Stimulated activated memory B cell treated with anti-CD40 and anti-IgM and Interleukin-4, amounts not matched to agents 10 μg/mL and 1 μg/mL and 100 μg/mL, for 72 hours (primary cell): ENCODE measurements at regions not wholly inside any gene's neighbourhood (a gene's known extent, or its start where the extent isn't known, plus 50 kb on each side); places are given as distances from the start of the nearest gene placed in this dataset.
"Not testable (repeated sequence)": the region's sequence is repeated elsewhere in the genome, so short reads cannot be mapped to it uniquely, and the experiment has no call there.

Experiments used
- ATAC-seq: fragments of 150-1000 bp; cut with Tn5 transposase; 2 replicates; pipeline ENCODE4 v1.10.0; 2021
- H3K27ac Mint-ChIP-seq: one replicate; pipeline ENCODE4 v1.8.0; 2022; ENCODE audit warnings: mild to moderate bottlenecking, mixed read lengths
- H3K27me3 Mint-ChIP-seq: one replicate; pipeline ENCODE4 v1.8.0; 2022; ENCODE audit warnings: mixed read lengths
- H3K36me3 Mint-ChIP-seq: one replicate; pipeline ENCODE4 v1.8.0; 2022; ENCODE audit warnings: mixed read lengths
- H3K4me1 Mint-ChIP-seq: one replicate; pipeline ENCODE4 v1.8.0; 2022; ENCODE audit warnings: mixed read lengths
- H3K4me3 Mint-ChIP-seq: one replicate; pipeline ENCODE4 v1.8.0; 2022; ENCODE audit warnings: mild to moderate bottlenecking, moderate library complexity, mixed read lengths
- H3K9me3 Mint-ChIP-seq: one replicate; pipeline ENCODE4 v1.8.0; 2022; ENCODE audit warnings: mixed read lengths

GRCh38 chr13:44826591-44827350 is 162.5 kb downstream of the NUFIP1 start:
- Mint-ChIP-seq H3K27me3 (peaks cover 12% of the 10 kb centered on the region), H3K4me3 (no peak overlapping the region)

GRCh38 chr13:44825953-44826352 is 163.3 kb downstream of the NUFIP1 start:
- Mint-ChIP-seq H3K27me3 (peaks cover 12% of the 10 kb centered on the region), H3K36me3 (no peaks in the 10 kb centered on the region), H3K4me1 (no peaks in the 10 kb centered on the region)

More at GRCh38 chr13:44826591-44827350, 162.5 kb downstream of the NUFIP1 start:
- no peaks in the 10 kb centered on the region for H3K36me3 Mint-ChIP-seq
- ATAC-seq: no peak
- H3K27ac Mint-ChIP-seq: no peak overlapping the region
- no peaks in the 10 kb centered on the region for H3K9me3 Mint-ChIP-seq
- no peaks in the 10 kb centered on the region for H3K4me1 Mint-ChIP-seq

DNA sequence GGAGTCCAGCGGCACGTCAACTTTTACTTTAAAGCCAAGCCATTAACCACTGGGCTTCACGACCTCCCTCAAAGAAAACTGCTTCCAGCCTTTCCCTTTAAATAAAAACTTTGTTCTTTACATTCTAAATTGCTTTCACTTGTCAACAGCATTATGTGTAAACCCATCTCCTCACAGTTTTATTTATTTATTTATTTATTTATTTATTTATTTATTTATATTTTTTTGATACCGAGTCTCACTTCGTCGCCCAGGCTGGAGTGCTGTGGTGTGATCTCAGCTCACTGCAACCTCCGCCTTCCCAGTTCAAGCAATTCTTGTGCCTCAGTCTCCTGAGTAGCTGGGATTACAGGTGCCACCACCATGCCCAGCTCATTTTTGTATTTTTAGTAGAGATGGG is 165.7 kb downstream of the NUFIP1 start:
- not testable (repeated sequence) for H3K4me3 Mint-ChIP-seq, H3K4me1 Mint-ChIP-seq, H3K27ac Mint-ChIP-seq, H3K36me3 Mint-ChIP-seq, H3K9me3 Mint-ChIP-seq, ATAC-seq
- H3K27me3 Mint-ChIP-seq: peaks cover 12% of the 10 kb centered on the region

More at GRCh38 chr13:44825953-44826352, 163.3 kb downstream of the NUFIP1 start:
- no peak for ATAC-seq
- no peaks in the 10 kb centered on the region for H3K9me3 Mint-ChIP-seq
- no peak overlapping the region for H3K4me3 Mint-ChIP-seq
- H3K27ac Mint-ChIP-seq: no peak overlapping the region

DNA sequence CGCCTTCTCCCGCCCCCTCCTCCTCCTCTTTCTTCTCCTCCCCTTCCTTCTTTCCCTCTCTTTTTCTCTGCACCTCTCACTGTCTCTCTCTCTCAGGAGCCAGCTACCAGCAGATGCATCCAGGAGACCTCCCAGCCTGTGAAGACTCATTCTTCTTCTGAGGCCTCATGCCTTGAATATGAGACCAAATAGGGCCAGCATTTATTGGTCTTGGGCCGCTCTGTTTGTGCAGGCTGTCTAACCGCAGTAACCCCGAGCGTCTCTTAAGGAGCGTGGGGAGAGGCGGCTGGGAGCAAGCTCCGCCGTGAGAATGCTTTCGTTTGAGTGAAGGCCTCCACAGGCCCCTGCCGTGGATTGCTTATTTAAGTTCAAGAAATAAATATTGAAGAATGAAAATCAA is 167.0 kb downstream of the NUFIP1 start:
- Mint-ChIP-seq H3K27me3 (peaks cover 21% of the 10 kb centered on the region), H3K4me1 (no peaks in the 10 kb centered on the region), H3K27ac (no peak overlapping the region), H3K9me3 (no peaks in the 10 kb centered on the region), H3K4me3 (no peak overlapping the region), H3K36me3 (no peaks in the 10 kb centered on the region)
- ATAC-seq: no peak

DNA sequence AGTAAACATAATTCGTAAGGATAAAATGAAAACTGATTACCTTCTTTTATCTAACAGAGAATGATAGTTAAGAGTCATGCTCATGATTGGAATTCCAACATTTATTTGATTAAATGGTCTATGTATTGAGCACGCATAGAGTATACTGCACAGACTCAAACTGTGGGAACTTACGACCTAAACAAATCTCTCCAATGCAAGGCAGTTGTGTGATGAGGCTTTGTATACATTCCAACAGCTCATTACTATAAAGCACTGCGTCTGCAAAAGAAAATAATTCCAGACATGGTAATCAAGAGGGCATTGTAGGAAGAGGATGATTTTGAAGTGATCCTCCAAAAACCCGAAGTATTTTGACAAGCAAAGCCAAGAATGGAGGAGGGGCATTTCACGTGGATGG is 169.5 kb downstream of the NUFIP1 start:
- H3K4me1 Mint-ChIP-seq: no peaks in the 10 kb centered on the region
- no peak overlapping the region for H3K27ac Mint-ChIP-seq
- H3K27me3 Mint-ChIP-seq: peaks cover 19% of the 10 kb centered on the region
- no peaks in the 10 kb centered on the region for H3K9me3 Mint-ChIP-seq
- no peak for ATAC-seq
- H3K36me3 Mint-ChIP-seq: no peaks in the 10 kb centered on the region
- no peak overlapping the region for H3K4me3 Mint-ChIP-seq

DNA sequence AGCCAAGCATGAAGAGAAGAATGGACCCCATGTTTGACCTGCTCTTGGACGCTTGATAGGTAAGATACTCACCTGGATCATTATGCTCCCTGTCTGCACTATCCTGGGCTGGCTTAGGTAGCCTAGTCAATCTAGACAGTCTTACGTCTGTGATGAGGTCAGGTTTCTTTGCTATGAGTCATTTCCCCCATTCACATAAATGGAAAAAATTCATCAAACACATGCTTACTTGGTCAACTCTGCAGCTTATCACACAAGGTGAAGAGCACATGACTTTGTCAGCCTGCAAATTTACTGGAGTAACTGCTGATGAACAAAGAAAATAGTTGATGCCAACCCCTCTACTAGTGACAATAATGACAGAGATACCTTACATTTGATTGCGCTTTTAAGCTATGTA is 170.0 kb downstream of the NUFIP1 start:
- no peak overlapping the region for H3K27ac Mint-ChIP-seq
- H3K27me3 Mint-ChIP-seq: peaks cover 13% of the 10 kb centered on the region
- peak; percentile 44 for ATAC-seq
- H3K4me3 Mint-ChIP-seq: no peak overlapping the region
- H3K4me1 Mint-ChIP-seq: no peaks in the 10 kb centered on the region
- no peaks in the 10 kb centered on the region for H3K9me3 Mint-ChIP-seq
- no peaks in the 10 kb centered on the region for H3K36me3 Mint-ChIP-seq

DNA sequence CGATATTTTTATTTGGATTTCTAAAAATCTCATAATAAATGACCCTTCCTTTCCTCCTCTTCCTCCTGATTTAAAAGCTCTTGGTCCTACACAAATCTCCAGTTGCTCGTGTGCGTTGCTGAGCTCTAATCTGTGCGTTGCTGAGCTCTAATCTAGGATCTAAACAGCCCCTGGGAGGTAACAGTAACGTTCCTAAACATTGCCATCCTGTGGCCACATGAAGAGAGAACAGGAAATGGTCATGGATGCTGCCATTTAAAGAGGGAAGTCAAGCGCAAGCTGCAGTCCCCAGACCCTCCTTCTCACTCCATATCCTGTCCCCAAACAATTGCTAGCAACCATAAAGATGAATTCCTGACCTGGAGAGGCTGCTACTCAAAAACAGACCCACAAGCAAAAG is 170.8 kb downstream of the NUFIP1 start:
- no peak for ATAC-seq
- H3K27ac Mint-ChIP-seq: no peak overlapping the region
- no peaks in the 10 kb centered on the region for H3K36me3 Mint-ChIP-seq
- H3K4me3 Mint-ChIP-seq: no peak overlapping the region
- peaks cover 11% of the 10 kb centered on the region for H3K27me3 Mint-ChIP-seq
- H3K4me1 Mint-ChIP-seq: no peaks in the 10 kb centered on the region
- no peaks in the 10 kb centered on the region for H3K9me3 Mint-ChIP-seq

DNA sequence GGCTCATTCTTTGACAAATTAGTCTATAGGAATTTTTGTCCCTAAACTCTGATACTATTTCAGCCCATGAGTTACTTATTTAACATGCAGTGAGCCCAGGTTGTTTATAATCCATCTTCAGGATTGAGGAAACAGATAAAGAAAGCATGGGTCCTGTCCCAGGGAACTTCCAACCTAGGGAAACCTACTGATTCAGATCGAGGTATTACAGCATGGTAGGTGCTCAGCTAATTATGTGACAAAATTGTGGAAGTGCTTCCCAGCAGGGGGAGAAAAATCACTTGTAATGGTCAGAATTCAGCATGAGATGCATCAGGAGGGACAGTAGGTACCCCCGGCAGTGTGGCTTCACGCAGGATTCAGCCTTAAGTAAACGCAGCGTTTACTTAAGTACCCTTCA is 171.3 kb downstream of the NUFIP1 start:
- no peaks in the 10 kb centered on the region for H3K36me3 Mint-ChIP-seq
- no peak for ATAC-seq
- no peaks in the 10 kb centered on the region for H3K9me3 Mint-ChIP-seq
- H3K4me3 Mint-ChIP-seq: no peak overlapping the region
- H3K27me3 Mint-ChIP-seq: peaks cover 11% of the 10 kb centered on the region
- no peak overlapping the region for H3K27ac Mint-ChIP-seq
- no peaks in the 10 kb centered on the region for H3K4me1 Mint-ChIP-seq

- no peak for ATAC-seq
- Mint-ChIP-seq H3K4me3 (no peak overlapping the region), H3K9me3 (no peaks in the 10 kb centered on the region), H3K36me3 (no peaks in the 10 kb centered on the region), H3K27me3 (peaks cover 11% of the 10 kb centered on the region), H3K4me1 (no peaks in the 10 kb centered on the region), H3K27ac (no peak overlapping the region)
Observed at GRCh38 chr13:44817131-44817671, 172.1 kb downstream of the NUFIP1 start.

GRCh38 chr13:44816701-44817100 is 172.6 kb downstream of the NUFIP1 start:
- H3K4me3 Mint-ChIP-seq: no peak overlapping the region
- H3K4me1 Mint-ChIP-seq: no peaks in the 10 kb centered on the region
- H3K27me3 Mint-ChIP-seq: peaks cover 11% of the 10 kb centered on the region
- no peak overlapping the region for H3K27ac Mint-ChIP-seq
- H3K9me3 Mint-ChIP-seq: no peaks in the 10 kb centered on the region
- no peaks in the 10 kb centered on the region for H3K36me3 Mint-ChIP-seq
- ATAC-seq: no peak

DNA sequence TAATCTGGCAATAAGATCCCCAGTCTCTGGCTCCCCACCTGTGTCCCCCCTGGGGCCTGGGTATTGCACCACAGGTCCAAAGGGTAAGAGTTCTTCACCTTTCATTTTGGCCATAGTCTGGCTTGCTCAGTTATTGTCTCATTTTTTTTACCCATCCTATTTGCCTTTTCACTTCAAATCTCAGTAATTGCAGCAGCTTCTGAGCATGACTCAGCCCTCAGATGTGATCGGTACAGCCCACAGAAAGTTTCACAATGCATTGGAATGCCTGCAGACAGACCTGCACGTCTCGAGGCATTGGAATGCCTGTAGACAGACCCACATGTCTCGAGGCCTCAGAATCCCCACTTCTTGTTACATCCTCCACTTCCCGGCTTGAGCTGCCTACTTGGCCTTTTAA is 173.6 kb downstream of the NUFIP1 start:
- peaks cover 11% of the 10 kb centered on the region for H3K27me3 Mint-ChIP-seq
- H3K4me1 Mint-ChIP-seq: no peaks in the 10 kb centered on the region
- no peak overlapping the region for H3K4me3 Mint-ChIP-seq
- no peak overlapping the region for H3K27ac Mint-ChIP-seq
- no peak for ATAC-seq
- no peaks in the 10 kb centered on the region for H3K36me3 Mint-ChIP-seq
- no peaks in the 10 kb centered on the region for H3K9me3 Mint-ChIP-seq

- H3K9me3 Mint-ChIP-seq: no peaks in the 10 kb centered on the region
- no peaks in the 10 kb centered on the region for H3K4me1 Mint-ChIP-seq
- no peak for ATAC-seq
- no peak overlapping the region for H3K27ac Mint-ChIP-seq
- H3K4me3 Mint-ChIP-seq: no peak overlapping the region
- no peaks in the 10 kb centered on the region for H3K36me3 Mint-ChIP-seq
- H3K27me3 Mint-ChIP-seq: peaks cover 11% of the 10 kb centered on the region
Observed at GRCh38 chr13:44814836-44815235, 174.4 kb downstream of the NUFIP1 start.

- ATAC-seq: no peak
- H3K27ac Mint-ChIP-seq: no peak overlapping the region
- peaks cover 11% of the 10 kb centered on the region for H3K27me3 Mint-ChIP-seq
- H3K36me3 Mint-ChIP-seq: no peaks in the 10 kb centered on the region
- H3K4me3 Mint-ChIP-seq: no peak overlapping the region
- H3K4me1 Mint-ChIP-seq: no peaks in the 10 kb centered on the region
- no peaks in the 10 kb centered on the region for H3K9me3 Mint-ChIP-seq
Observed at GRCh38 chr13:44814161-44814560, 175.1 kb downstream of the NUFIP1 start.

GRCh38 chr13:44812818-44813217 is 176.5 kb downstream of the NUFIP1 start:
- no peaks in the 10 kb centered on the region for H3K4me1 Mint-ChIP-seq
- peaks cover 8% of the 10 kb centered on the region for H3K27me3 Mint-ChIP-seq
- no peaks in the 10 kb centered on the region for H3K9me3 Mint-ChIP-seq
- no peak for ATAC-seq
- H3K4me3 Mint-ChIP-seq: no peak overlapping the region
- no peak overlapping the region for H3K27ac Mint-ChIP-seq
- no peaks in the 10 kb centered on the region for H3K36me3 Mint-ChIP-seq

DNA sequence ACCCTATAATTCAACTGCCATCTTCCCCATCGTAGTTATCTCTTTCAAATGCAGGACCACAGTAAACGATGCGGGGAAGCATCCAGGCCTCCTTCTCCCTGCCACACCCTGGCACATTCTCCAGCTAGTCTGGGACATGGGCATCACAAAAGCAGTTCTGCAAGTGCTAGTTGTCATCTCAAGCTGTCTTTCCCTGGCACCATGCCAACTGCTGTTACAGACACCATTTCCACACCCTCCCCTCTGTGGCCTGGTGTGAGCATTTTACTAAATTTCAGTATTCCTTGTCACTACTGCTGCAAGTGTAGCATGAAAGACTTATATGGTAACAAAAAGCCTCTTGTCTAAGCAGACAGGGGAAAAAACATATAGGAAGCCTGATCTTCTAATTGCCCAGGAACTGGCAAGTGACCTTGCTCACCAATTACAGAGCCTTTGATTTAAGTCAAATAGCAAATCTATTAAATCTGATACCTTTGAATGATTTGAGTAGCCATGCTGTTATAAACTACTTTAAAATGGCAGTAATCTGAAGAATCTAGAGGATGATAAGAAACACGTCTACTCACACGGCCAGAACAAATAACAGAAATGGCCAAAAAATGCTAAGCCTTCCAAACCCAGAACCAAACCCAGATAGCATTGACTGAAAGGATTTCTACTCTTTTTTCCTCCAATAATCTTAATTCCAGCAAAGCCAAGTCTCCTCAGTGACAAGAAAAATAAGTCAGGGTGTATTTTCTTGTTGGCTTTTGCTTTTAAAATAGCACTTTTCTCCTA is 179.0 kb downstream of the NUFIP1 start:
- H3K9me3 Mint-ChIP-seq: no peaks in the 10 kb centered on the region
- no peak overlapping the region for H3K4me3 Mint-ChIP-seq
- H3K36me3 Mint-ChIP-seq: no peaks in the 10 kb centered on the region
- no peaks in the 10 kb centered on the region for H3K4me1 Mint-ChIP-seq
- H3K27me3 Mint-ChIP-seq: peaks cover 4% of the 10 kb centered on the region
- no peak for ATAC-seq
- H3K27ac Mint-ChIP-seq: no peak overlapping the region

- no peak for ATAC-seq
- Mint-ChIP-seq H3K36me3 (no peaks in the 10 kb centered on the region), H3K4me1 (no peaks in the 10 kb centered on the region), H3K27me3 (peaks cover 9% of the 10 kb centered on the region), H3K27ac (no peak overlapping the region), H3K4me3 (no peak overlapping the region), H3K9me3 (no peaks in the 10 kb centered on the region)
Observed at GRCh38 chr13:44809190-44809589, 180.1 kb downstream of the NUFIP1 start.
